Natural killer cell (primary cell): ENCODE measurements at regions not wholly inside any gene's neighbourhood (a gene's known extent, or its start where the extent isn't known, plus 50 kb on each side); places are given as distances from the start of the nearest gene placed in this dataset.

ENCODE experiments used
- ATAC-seq, 3 donors: fragments of 150-1000 bp in 2 of 3; fragments of 200-7000 bp in 1 of 3; cut with Tn5 transposase; 1 replicate in 1 of 3; 2 replicates in 2 of 3; pipeline ENCODE4 v1.10.0; 2021; ENCODE audit warnings: mild to moderate bottlenecking in 2 of 3, moderate library complexity in 2 of 3
- DNase-seq, 2 donors: peaks; one replicate each; pipeline versions ENCODE4 v3.0.0 to v3.0.0-alpha.2; 2013 to 2021; ENCODE audit warnings: mixed read lengths in 1 of 2
- H3K27ac ChIP-seq: one replicate; pipeline ENCODE4 v1.5.1; 2013; ENCODE audit warnings: mild to moderate bottlenecking, low read length
- H3K27me3 ChIP-seq: one replicate; pipeline ENCODE4 v1.6.1; 2013; ENCODE audit warnings: low read length; ENCODE audit not compliant: control insufficient read depth, insufficient read depth
- H3K36me3 ChIP-seq: one replicate; pipeline ENCODE4 v1.6.1; 2013; ENCODE audit warnings: low read length; ENCODE audit not compliant: control insufficient read depth, insufficient read depth
- H3K4me1 ChIP-seq: one replicate; pipeline ENCODE4 v1.6.1; 2013; ENCODE audit warnings: low read length; ENCODE audit not compliant: control insufficient read depth, insufficient read depth
- H3K4me3 ChIP-seq: one replicate; pipeline ENCODE4 v1.5.1; 2013; ENCODE audit warnings: low read length
- H3K9me3 ChIP-seq: one replicate; pipeline ENCODE4 v1.6.1; 2013; ENCODE audit warnings: low read length; ENCODE audit not compliant: control insufficient read depth, insufficient read depth
- H3K27ac Mint-ChIP-seq, 2 donors: one replicate each; pipeline ENCODE4 v1.8.0; 2022; ENCODE audit warnings: mild to moderate bottlenecking in 2 of 2, mixed read lengths in 2 of 2, moderate library complexity in 1 of 2
- H3K27me3 Mint-ChIP-seq, 2 donors: one replicate each; pipeline ENCODE4 v1.8.0; 2022; ENCODE audit warnings: low read depth in 2 of 2, mixed read lengths in 2 of 2
- H3K36me3 Mint-ChIP-seq: one replicate; pipeline ENCODE4 v1.8.0; 2022; ENCODE audit warnings: mixed read lengths
- H3K4me1 Mint-ChIP-seq, 2 donors: one replicate each; pipeline ENCODE4 v1.8.0; 2022; ENCODE audit warnings: mixed read lengths in 2 of 2
- H3K4me3 Mint-ChIP-seq: one replicate; pipeline ENCODE4 v1.8.0; 2022; ENCODE audit warnings: mild to moderate bottlenecking, moderate library complexity, mixed read lengths
- H3K9me3 Mint-ChIP-seq, 2 donors: one replicate each; pipeline ENCODE4 v1.8.0; 2022; ENCODE audit warnings: mixed read lengths in 2 of 2
- CTCF ChIP-seq: fragments of 200-600 bp; IDR thresholded peaks from one replicate; pipeline ENCODE4 v1.8.0; 2022; ENCODE audit warnings: antibody characterized with exemption
- WGBS: methylation state at CpG from one replicate; pipeline ENCODE4 v1.1.7; 2013; ENCODE audit warnings: missing lambda C conversion rate; ENCODE audit not compliant: insufficient coverage; 5-methylcytosine and 5-hydroxymethylcytosine counted together
- intact Hi-C: fragments of 100-400 bp; cut with micrococcal nuclease; formaldehyde crosslinking; loops from one replicate; pipeline ENCODE4 v1.14.2; 2022

DNA sequence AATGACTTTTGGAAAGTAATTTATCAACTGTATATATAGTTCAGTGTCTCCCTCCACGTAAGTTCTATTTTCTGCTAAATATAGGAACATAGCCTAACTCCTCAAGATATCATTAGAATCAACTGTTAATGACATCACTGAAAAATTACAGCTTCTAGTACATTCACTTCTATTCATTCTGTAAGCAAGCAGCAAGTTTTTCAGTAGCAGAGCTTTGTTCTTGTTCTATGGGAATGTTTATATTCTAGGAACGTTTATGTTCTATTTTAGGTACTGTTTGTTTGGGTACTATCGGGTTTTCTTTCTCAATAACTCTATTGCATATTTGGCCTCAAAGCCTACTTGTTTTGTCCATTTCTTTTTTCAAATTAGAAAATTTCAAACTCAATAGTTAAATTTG lies 525.6 kb downstream of the EPHA7 start:
- Histone ChIP-seq H3K27ac (no peak overlapping the region), H3K27me3 (no peaks in the 10 kb centered on the region), H3K9me3 (peaks cover 16% of the 10 kb centered on the region), H3K36me3 (no peaks in the 10 kb centered on the region), H3K4me1 (no peaks in the 10 kb centered on the region), H3K4me3 (no peak overlapping the region)
- no peak for TF ChIP-seq CTCF
- no peak for ATAC-seq
- DNase-seq, result no peak
- H3K9me3 Mint-ChIP-seq, result peaks cover 2 to 6% of the 10 kb centered on the region in 2 donors
- intact Hi-C loops, result no loop called here
- H3K27ac Mint-ChIP-seq, result no peak overlapping the region
- no peaks in the 10 kb centered on the region for H3K4me1 Mint-ChIP-seq
- no peak overlapping the region for H3K4me3 Mint-ChIP-seq
- H3K27me3 Mint-ChIP-seq, result no peaks in the 10 kb centered on the region
- H3K36me3 Mint-ChIP-seq, result no peaks in the 10 kb centered on the region
- WGBS, result no CpG with 5 or more reads among the region's 3 CpGs

GRCh38 chr6:92892626-92893170 lies 526.7 kb downstream of the EPHA7 start:
- Histone ChIP-seq H3K27ac (no peak overlapping the region), H3K36me3 (no peaks in the 10 kb centered on the region), H3K4me3 (no peak overlapping the region), H3K9me3 (peaks cover 16% of the 10 kb centered on the region), H3K4me1 (no peaks in the 10 kb centered on the region), H3K27me3 (no peaks in the 10 kb centered on the region)
- no peak for DNase-seq
- H3K4me3 Mint-ChIP-seq, result no peak overlapping the region
- no peaks in the 10 kb centered on the region for H3K36me3 Mint-ChIP-seq
- intact Hi-C loops, result no loop called here
- WGBS, result no CpG with 5 or more reads among the region's 1 CpG
- TF ChIP-seq CTCF, result no peak
- H3K9me3 Mint-ChIP-seq, result peaks cover 4 to 7% of the 10 kb centered on the region in 2 donors
- no peaks in the 10 kb centered on the region for H3K4me1 Mint-ChIP-seq
- H3K27ac Mint-ChIP-seq, result no peak overlapping the region
- no peaks in the 10 kb centered on the region for H3K27me3 Mint-ChIP-seq
- no peak for ATAC-seq

DNA sequence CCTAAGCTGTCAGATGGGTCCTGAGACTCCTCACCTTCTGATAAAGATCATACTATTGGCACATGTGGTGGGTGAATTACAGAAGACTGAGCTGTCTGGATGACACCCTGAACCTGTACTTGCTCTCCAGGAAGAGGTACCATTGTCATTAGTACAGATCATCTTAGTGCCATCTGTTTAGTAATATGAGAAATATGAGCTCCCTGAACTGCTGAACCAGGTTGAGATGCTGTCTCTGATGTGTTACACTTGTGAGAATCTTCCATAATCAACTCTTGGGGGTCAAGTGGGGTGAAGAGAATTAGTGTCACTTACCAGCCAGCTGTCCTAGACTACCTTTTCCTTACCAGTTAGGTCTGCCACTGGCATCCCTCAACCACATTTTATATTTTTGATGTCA lies 531.0 kb downstream of the EPHA7 start:
- Mint-ChIP-seq H3K4me1 (no peaks in the 10 kb centered on the region), H3K4me3 (no peak overlapping the region), H3K9me3 (peaks cover 9 to 10% of the 10 kb centered on the region in 2 donors), H3K27ac (no peak overlapping the region), H3K36me3 (peaks cover 7% of the 10 kb centered on the region), H3K27me3 (no peaks in the 10 kb centered on the region)
- Histone ChIP-seq H3K4me1 (no peaks in the 10 kb centered on the region), H3K36me3 (no peaks in the 10 kb centered on the region), H3K27me3 (no peaks in the 10 kb centered on the region), H3K27ac (no peak overlapping the region), H3K9me3 (peaks cover 16% of the 10 kb centered on the region), H3K4me3 (no peak overlapping the region)
- DNase-seq (no peak), ATAC-seq (no peak)
- intact Hi-C loops, result no loop called here
- no peak for TF ChIP-seq CTCF

- DNase-seq (no peak), ATAC-seq (no peak)
- H3K27me3 ChIP-seq, result no peaks in the 10 kb centered on the region
- intact Hi-C loops, result no loop called here
- H3K4me3 ChIP-seq, result no peak overlapping the region
- Mint-ChIP-seq H3K9me3 (peaks cover 13% of the 10 kb centered on the region in 2 donors), H3K27ac (no peak overlapping the region), H3K4me3 (no peak overlapping the region), H3K4me1 (no peaks in the 10 kb centered on the region), H3K36me3 (peaks cover 12% of the 10 kb centered on the region), H3K27me3 (no peaks in the 10 kb centered on the region)
- H3K36me3 ChIP-seq, result no peaks in the 10 kb centered on the region
- TF ChIP-seq CTCF, result no peak
- no peak overlapping the region for H3K27ac ChIP-seq
- H3K4me1 ChIP-seq, result no peaks in the 10 kb centered on the region
- peaks cover 16% of the 10 kb centered on the region for H3K9me3 ChIP-seq
Observed at GRCh38 chr6:92887871-92888270, 531.5 kb downstream of the EPHA7 start.
